OCI-LY1 (cell line): ENCODE measurements at regions not wholly inside any gene's neighbourhood (a gene's known extent, or its start where the extent isn't known, plus 50 kb on each side); places are given as distances from the start of the nearest gene placed in this dataset.

Experiments
- H2AFZ ChIP-seq: fragments of 200-600 bp; sonication (generic), shearing (Covaris generic); 2 replicates; pipeline ENCODE4 v1.6.0; 2014; ENCODE audit warnings: antibody characterized with exemption, mild to moderate bottlenecking, low read length
- H3F3A ChIP-seq: fragments of 200-600 bp; sonication (generic), shearing (Covaris generic); 2 replicates; pipeline ENCODE4 v1.6.0; 2014; ENCODE audit warnings: mild to moderate bottlenecking, antibody characterized with exemption, low read length, moderate library complexity; ENCODE audit not compliant: insufficient read depth
- H3K27ac ChIP-seq: fragments of 200-600 bp; sonication (generic); 2 replicates; pipeline ENCODE4 v1.5.1; 2014; ENCODE audit warnings: low read length, mixed run types, mild to moderate bottlenecking, low read depth; ENCODE audit not compliant: poor library complexity, severe bottlenecking
- H3K27me3 ChIP-seq: fragments of 200-600 bp; sonication (generic); 2 replicates; pipeline ENCODE4 v1.6.0; 2014; ENCODE audit warnings: antibody characterized with exemption, mild to moderate bottlenecking, low read length, moderate library complexity; ENCODE audit not compliant: insufficient read depth
- H3K36me3 ChIP-seq: fragments of 200-600 bp; sonication (generic); 2 replicates; pipeline ENCODE4 v1.6.1; 2014; ENCODE audit warnings: mild to moderate bottlenecking, antibody characterized with exemption, low read length, moderate library complexity, mixed read lengths; ENCODE audit not compliant: insufficient read depth
- H3K4me1 ChIP-seq: fragments of 200-600 bp; sonication (generic); 2 replicates; pipeline ENCODE4 v1.5.1; 2014; ENCODE audit warnings: mild to moderate bottlenecking, low read length, moderate library complexity; ENCODE audit not compliant: insufficient read depth, severe bottlenecking
- H3K4me2 ChIP-seq: fragments of 200-600 bp; sonication (generic), shearing (Covaris generic); 2 replicates; pipeline ENCODE4 v1.6.1; 2014; ENCODE audit warnings: low read length
- H3K4me3 ChIP-seq: fragments of 200-600 bp; sonication (generic); 2 replicates; pipeline ENCODE4 v1.5.1; 2014; ENCODE audit warnings: low read length, low read depth, mild to moderate bottlenecking, mixed read lengths; ENCODE audit not compliant: poor library complexity, severe bottlenecking
- H3K79me2 ChIP-seq: fragments of 200-600 bp; shearing (Covaris generic); 2 replicates; pipeline ENCODE4 v1.6.1; 2016; ENCODE audit warnings: mixed run types, low read length, mixed read lengths; ENCODE audit not compliant: insufficient read depth
- H3K9ac ChIP-seq: fragments of 200-600 bp; sonication (generic), shearing (Covaris generic); 2 replicates; pipeline ENCODE4 v1.6.1; 2014; ENCODE audit warnings: mild to moderate bottlenecking, low read length, mixed read lengths
- H3K9me2 ChIP-seq: fragments of 200-600 bp; sonication (generic), shearing (Covaris generic); 2 replicates; pipeline ENCODE4 v1.6.1; 2014; ENCODE audit warnings: low read depth, mild to moderate bottlenecking, low read length, mixed read lengths
- H3K9me3 ChIP-seq: fragments of 200-600 bp; shearing (Covaris generic); 2 replicates; pipeline ENCODE4 v1.6.1; 2014; ENCODE audit warnings: low read length, mixed read lengths
- H4K20me1 ChIP-seq: fragments of 200-600 bp; sonication (generic), shearing (Covaris generic); 2 replicates; pipeline ENCODE4 v1.6.0; 2016; ENCODE audit warnings: mild to moderate bottlenecking, low read length; ENCODE audit not compliant: insufficient read depth
- EZH2 ChIP-seq: fragments of 200-600 bp; sonication (generic), shearing (Covaris generic); IDR thresholded peaks from 2 replicates; pipeline ENCODE4 v1.8.0; 2017; ENCODE audit warnings: borderline replicate concordance, mixed run types, mild to moderate bottlenecking, antibody characterized with exemption, low read length, moderate library complexity, mixed read lengths
- TF ChIP-seq, protein P1 (sequence below): fragments of 200-600 bp; sonication (generic), shearing (Covaris generic); IDR thresholded peaks from 2 replicates; pipeline ENCODE4 v1.5.1; 2017; ENCODE audit warnings: mild to moderate bottlenecking, antibody characterized with exemption, low read length, moderate library complexity, mixed read lengths

DNA sequence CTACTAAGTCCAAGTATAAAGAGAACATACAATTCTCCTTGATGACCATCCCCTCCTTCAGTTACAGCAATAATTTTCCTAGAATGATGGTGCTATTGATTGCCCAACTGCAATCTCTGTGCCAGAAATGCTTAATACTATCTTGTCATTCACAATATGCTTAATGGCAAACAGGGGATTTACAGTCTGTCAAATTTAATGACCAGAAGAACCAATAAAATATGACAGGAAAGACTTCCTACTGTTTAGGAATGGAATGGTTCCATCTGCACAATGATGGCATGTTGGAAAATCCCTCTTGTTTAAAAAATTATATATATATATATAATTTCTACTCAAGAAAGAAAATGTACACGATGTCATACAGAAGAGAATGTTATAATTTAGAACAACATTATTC, 623.2 kb downstream of the CCER1 start:
- TF ChIP-seq, protein P1, sequence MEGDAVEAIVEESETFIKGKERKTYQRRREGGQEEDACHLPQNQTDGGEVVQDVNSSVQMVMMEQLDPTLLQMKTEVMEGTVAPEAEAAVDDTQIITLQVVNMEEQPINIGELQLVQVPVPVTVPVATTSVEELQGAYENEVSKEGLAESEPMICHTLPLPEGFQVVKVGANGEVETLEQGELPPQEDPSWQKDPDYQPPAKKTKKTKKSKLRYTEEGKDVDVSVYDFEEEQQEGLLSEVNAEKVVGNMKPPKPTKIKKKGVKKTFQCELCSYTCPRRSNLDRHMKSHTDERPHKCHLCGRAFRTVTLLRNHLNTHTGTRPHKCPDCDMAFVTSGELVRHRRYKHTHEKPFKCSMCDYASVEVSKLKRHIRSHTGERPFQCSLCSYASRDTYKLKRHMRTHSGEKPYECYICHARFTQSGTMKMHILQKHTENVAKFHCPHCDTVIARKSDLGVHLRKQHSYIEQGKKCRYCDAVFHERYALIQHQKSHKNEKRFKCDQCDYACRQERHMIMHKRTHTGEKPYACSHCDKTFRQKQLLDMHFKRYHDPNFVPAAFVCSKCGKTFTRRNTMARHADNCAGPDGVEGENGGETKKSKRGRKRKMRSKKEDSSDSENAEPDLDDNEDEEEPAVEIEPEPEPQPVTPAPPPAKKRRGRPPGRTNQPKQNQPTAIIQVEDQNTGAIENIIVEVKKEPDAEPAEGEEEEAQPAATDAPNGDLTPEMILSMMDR: no peak
- no peak for TF ChIP-seq EZH2
- Histone ChIP-seq H3K4me2 (no peak overlapping the region), H3K27ac (no peak overlapping the region), H2AFZ (no peak overlapping the region), H3K4me3 (no peak overlapping the region), H3K36me3 (no peaks in the 10 kb centered on the region), H3K9ac (no peak overlapping the region), H3K9me2 (no peaks in the 10 kb centered on the region), H4K20me1 (no peaks in the 10 kb centered on the region), H3K27me3 (no peaks in the 10 kb centered on the region), H3K79me2 (no peaks in the 10 kb centered on the region), H3F3A (no peaks in the 10 kb centered on the region), H3K9me3 (no peaks in the 10 kb centered on the region), H3K4me1 (no peaks in the 10 kb centered on the region)

DNA sequence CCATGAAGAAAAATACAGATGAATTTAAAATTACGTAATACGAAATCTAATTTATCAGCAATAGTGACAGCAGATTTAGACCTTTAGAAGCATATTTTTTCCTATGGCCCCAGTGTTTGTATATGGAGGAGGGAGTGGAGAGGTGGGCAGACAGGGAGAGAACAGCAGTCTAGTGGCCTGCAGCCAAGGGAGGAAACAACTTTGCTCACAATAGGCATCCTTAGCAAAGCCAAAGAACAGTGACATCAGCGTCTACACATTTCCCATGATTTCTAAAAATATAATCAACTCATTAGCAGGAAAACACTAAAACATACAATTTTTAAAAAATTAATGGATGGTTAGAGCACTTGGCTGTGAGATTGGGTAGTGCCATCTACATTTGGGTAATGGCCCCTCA, 622.6 kb upstream of the ATP2B1 start:
- no peaks in the 10 kb centered on the region for H3K36me3 ChIP-seq
- no peak overlapping the region for H3K4me3 ChIP-seq
- H3K9me2 ChIP-seq: no peaks in the 10 kb centered on the region
- no peaks in the 10 kb centered on the region for H3K79me2 ChIP-seq
- TF ChIP-seq EZH2: no peak
- TF ChIP-seq, protein P1: no peak
- H3K4me2 ChIP-seq: no peak overlapping the region
- H3F3A ChIP-seq: no peaks in the 10 kb centered on the region
- no peaks in the 10 kb centered on the region for H3K27me3 ChIP-seq
- H3K4me1 ChIP-seq: no peaks in the 10 kb centered on the region
- no peak overlapping the region for H2AFZ ChIP-seq
- no peaks in the 10 kb centered on the region for H4K20me1 ChIP-seq
- H3K9ac ChIP-seq: no peak overlapping the region
- no peaks in the 10 kb centered on the region for H3K9me3 ChIP-seq
- H3K27ac ChIP-seq: no peak overlapping the region

DNA sequence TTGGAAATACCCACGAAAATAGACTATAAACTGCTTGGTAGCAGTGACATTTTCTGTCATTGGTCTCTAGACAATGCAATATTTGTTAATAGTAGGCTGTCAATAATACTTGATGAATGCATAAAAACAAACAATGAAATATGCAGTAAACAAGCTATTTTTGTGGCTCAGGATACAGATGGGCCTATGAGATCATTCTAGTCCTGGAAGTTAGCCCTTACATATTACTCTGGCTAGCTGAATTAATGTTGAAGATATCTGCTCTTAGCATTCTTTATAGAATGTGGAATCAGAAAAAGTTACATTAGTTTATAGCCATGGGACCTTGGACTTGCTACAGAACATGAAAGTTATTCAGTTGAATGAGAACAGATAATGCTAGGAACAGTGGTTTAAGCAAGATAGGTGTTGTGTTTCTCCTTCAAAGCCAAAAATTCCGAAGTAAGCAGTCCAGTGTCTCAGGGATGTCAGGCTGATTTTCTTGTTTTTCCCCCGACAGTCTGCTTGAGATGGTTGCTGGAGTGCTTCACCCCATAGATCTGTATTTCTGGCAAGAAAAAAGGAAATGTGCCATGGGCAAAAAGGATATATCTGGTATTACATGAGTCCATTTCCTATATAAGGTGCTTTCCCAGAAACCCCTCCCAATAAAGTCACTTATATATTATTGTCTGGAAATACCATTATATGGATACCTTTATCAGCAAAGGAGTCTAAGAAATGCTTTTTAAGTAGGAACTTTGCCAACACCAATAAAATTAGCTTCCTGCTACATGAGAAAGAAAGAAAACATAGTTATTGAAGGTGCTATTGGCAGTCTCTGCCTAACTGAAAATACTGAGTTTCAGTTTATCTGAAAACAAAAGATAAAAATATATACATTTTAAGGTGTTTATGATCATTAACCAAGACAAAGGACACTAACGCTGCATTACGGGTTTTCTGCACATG, 619.4 kb upstream of the ATP2B1 start:
- no peaks in the 10 kb centered on the region for H3K79me2 ChIP-seq
- no peaks in the 10 kb centered on the region for H3K4me1 ChIP-seq
- H4K20me1 ChIP-seq: no peaks in the 10 kb centered on the region
- no peak overlapping the region for H3K9ac ChIP-seq
- H3K9me2 ChIP-seq: no peaks in the 10 kb centered on the region
- TF ChIP-seq, protein P1: no peak
- H2AFZ ChIP-seq: no peak overlapping the region
- H3K4me2 ChIP-seq: no peak overlapping the region
- no peaks in the 10 kb centered on the region for H3K9me3 ChIP-seq
- no peaks in the 10 kb centered on the region for H3K36me3 ChIP-seq
- H3K4me3 ChIP-seq: no peak overlapping the region
- H3K27me3 ChIP-seq: no peaks in the 10 kb centered on the region
- no peak overlapping the region for H3K27ac ChIP-seq
- no peaks in the 10 kb centered on the region for H3F3A ChIP-seq
